Endometrium (tissue), 2 donors: ENCODE measurements at regions not wholly inside any gene's neighbourhood (a gene's known extent, or its start where the extent isn't known, plus 50 kb on each side); places are given as distances from the start of the nearest gene placed in this dataset.
"Not testable (repeated sequence)": the region's sequence is repeated elsewhere in the genome, so short reads cannot be mapped to it uniquely, and the experiment has no call there.

Experiments used
- FAIRE-seq: peaks from 2 replicates; lab custom pipeline; 2012; peaks lifted over from hg19 to GRCh38; lab: Jason Lieb, UNC
- donor health status: control.
- donor health status: control.

DNA sequence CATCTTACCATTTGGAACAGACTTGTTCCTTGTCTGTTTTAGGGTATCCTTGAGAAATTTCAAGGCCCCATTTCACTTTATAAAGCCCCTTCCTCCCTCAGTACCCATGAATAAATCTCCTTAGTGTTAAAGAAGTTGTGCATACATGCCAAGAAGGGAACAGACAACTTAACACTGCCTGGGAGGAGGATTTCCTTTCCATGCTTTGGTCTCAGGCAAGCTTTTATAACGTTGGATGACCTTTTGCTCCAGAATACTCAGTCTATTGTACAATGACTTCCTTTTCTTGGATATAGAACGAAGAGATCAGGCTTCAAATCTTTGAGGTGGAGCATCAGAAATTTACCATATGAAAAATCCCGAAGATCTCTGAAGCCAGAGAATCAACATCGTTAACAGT lies 551.4 kb downstream of the PRKD1 start:
- no peak for FAIRE-seq

DNA sequence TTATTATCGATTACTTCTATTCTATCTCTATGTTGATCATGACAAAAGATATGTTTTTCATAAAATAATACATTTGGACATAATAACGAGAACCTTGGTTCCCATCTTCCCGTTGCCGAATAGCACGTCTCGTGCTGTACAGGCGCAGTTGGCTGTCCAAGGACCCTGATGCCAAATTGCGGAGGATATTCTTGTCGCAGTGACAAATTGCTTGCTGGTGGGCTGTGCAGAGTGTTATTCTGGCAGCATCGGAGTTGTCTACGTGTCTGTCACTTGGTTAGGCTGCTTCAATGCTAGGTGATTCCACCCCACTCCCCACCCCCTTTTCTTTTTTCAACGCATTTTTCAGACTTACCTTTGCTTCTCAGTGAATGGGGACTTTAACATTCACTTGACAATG lies 546.8 kb downstream of the PRKD1 start:
- FAIRE-seq, result no peak

DNA sequence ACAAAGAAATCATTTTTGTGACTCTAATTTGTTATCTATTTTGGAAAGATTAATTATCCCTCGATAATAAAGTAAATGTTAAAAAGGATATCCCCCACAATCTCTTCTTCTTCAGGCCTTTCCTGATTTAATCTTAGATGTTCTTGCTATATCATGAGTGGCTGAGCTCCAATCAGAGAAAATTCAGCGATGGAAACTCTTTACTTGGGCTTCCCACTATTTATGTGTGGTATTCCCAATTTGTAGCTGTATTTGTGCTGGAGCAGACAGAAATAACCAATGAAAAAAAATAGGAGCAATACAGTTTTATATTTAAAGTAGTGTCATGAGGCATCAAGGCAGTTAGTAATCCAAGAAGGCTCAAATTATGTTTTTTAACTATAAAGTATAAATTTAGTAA lies 539.1 kb downstream of the PRKD1 start:
- FAIRE-seq, result no peak

DNA sequence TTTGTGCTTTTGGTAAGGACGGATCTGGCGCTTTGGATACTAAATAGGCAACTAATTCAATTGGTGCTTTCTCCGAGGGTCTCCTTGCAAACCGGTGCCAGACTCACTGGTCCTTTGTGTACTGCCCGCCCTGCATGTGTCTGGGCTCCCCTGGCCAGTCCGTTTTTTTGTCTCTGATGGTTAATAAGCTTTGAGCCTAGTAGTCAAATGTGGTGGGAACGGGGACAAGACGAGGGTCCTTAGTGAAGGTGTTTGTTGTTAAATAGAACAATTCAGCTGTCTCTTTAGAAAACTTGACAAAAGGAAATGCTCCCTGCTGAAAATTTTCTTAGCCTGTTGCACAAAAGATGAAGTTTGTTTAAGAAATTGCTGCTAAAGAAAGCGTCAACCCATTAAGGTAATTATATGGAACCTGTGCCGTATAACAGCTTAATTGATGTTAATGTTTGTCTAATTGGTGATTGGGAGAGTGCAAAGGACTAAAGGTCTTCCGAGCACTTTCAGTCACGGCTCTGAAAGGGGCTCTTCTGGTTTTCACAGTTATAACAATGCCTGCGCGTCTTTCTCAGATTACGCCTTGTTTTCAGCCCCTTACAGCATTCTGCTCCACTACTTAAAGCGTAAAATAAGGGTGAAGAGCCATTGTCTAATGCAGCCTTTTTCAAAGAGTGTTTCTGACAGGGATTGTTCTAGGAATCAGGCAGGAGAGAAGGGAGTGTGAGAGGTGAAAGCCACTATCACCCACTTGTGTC lies 537.4 kb downstream of the PRKD1 start:
- FAIRE-seq, result no peak

DNA sequence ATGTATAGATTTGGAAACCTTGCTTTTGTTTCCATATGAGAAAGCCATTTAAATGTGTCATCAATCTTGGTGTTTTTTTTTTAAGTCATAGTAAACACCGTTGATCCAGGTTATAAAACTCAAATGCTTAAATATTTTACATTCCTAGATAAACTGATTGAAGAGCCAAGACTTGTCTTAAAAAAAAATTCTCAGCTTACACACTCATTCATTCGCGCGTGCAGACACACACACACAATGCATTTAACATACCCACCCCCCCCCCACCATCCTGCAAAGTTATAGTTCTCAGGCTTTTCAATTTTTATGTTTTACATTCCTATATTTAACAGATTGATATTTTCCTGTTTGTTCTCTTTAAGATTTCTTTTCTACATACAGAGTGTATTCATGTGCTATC lies 536.4 kb downstream of the PRKD1 start:
- no peak for FAIRE-seq

DNA sequence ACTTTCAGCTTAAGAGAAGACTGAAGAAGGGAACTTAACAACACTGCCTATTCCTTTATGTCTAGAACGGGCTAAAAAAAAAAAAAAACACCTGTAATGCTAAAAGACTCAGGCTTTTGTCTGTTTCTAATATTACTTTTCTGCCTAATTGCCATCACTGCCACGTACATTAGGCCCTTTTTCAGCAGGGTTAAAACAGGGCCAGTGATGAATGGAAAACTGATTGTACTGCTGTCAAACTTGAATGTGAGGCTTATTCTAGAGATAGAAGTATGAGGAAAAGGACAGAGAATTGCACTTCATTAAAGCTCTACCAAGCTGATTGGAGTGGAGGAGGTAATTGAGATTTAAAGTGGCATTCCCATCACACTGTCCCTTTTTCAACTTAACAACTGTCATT lies 535.8 kb downstream of the PRKD1 start:
- no peak for FAIRE-seq

DNA sequence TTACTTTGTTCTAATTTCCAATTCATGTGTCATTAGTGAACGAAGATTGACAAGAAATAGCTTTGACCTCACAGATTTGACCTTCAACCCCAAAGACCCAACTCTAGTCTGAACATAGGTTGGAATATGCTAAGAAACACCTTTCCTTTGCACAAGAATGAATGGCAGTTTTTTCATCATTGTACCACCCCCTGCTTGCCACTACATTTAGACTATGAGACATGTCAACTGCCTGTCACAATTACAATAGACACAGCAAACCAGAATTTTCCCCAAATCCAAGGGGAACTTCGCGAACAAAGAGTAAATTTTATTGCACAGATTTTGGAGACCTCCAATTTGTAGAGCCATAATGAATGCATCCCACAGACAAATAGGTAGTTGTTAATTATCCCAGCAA lies 535.4 kb downstream of the PRKD1 start:
- no peak for FAIRE-seq

DNA sequence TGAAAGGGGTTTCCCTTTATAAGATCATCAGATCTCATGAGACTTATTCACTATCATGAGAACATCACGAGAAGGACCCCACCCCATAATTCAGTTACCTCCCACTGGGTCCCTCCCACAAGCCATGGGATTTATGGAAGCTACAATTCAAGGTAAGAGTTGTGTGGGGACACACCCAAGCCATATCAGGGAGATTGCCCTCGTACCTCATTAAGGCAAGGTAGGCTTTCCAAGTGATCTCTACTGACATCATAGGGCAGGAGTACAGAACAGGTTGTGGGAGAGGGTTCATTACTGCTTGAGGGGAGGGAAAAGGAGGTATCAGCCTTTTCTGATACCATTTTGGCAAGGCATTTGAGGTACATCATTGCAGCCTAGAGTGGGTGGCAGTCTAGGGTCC lies 524.6 kb downstream of the PRKD1 start:
- FAIRE-seq, result no peak

DNA sequence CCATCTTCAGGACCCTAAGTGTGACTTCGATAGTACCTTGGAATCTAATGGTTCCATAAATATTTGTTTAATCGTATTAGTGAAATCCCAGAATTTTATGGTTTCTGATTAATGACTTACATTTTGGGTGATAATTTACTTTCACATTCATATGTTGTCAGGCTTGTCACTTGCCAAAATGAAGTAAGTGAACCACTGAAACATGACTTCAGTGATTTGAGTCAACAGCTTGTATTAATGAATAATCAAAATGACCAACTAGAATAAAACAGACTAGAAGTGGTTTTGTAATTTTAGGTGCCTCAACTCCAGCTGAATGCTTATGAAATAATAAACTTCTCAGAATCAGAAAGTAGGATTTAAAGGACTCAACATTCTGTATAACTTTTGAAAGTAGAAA lies 517.1 kb downstream of the PRKD1 start:
- FAIRE-seq, result no peak

DNA sequence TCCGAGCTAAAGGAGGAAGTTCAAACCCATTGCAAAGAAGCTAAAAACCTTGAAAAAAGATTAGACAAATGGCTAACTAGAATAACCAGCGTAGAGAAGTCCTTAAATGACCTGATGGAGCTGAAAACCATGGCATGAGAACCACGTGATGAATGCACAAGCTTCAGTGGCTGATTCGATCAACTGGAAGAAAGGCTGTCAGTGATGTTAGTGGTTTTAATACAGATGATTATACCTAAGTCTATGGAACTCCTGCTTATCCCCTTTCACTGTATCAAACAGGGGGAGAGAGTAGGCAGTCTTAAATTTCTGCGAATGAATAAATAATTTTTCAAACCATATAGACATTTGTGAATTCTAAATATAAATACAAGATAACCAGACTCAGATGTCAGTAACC lies 512.7 kb downstream of the PRKD1 start:
- not testable (repeated sequence) for FAIRE-seq

DNA sequence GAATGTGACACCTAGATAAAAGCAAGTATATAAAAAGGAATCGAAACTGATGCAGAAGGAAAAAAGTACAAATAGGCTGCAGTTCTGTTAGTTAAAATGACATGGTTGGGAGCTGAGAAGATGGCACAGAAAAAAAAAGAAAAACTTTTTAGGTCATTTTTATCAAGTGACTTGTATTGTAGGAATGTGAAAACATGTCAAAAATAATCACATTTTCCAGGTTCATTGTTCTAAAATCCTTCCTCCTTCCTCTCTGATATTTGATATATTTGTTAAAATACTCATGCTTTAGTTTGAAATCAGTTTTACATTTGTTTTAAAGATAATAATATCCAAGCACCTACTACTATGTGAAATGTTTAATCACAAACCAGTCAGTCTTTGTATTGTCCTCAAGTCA lies 507.9 kb downstream of the PRKD1 start:
- FAIRE-seq, result no peak

DNA sequence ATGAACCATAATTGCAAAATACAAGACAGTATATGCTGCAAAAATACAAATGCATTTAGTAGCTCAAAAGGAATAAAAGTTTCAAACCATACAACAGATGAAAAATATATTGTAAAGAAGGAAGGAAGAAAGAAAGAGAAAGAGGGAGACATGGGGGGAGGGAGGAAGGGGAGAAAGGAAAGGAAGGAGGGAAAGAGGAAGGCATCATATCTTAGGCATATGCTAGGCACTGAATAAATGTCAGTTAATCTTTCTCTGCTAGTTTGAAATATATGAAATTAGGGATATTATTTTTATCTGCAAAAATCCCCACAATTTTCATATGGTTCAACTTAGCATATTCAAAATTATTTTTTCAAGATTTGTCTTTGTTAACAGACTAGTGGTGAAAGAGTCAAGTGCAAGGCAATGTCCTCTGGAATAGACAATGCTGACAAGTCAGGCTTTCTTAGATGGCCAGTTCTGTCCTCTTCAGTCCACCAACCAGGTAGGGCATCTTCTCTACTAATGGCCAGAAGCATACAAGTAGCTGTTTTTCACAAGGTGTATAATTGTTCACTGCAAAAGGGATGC lies 506.4 kb downstream of the PRKD1 start:
- no peak for FAIRE-seq

DNA sequence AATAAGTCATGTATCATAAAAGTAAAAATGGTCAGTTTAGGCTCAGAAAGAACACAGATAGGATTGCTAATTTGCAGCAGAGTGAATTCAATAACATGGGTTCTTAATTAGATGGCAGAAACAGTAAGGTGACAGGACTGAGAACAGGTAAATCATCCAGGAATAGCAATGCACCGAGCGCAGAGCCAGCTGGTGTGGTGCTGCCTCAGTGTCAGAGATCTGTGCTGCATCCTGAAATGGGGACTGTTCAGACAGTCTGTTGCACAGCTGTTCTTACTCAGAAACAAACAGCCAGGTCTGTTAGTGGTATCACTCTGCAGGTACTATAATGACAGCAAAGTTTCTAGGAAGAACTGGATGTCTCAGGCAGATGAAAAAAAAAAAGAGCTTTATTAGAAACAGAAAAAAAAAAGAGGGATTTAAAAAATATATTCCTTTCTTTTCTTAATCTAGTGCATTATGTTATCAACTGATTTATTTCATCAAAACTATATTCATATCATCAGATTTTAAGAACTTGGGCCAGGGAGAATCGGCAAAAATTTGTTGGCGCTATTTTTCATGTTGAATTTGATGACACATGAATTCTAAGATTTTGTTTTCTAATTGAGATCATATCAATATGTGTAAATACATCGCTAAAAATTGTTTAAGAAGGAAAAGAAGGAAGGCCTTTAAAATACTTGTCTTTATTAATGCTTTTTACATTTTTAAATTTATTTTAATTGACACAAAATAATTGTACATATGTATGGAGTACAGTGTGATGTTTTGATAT lies 501.8 kb downstream of the PRKD1 start:
- no peak for FAIRE-seq

DNA sequence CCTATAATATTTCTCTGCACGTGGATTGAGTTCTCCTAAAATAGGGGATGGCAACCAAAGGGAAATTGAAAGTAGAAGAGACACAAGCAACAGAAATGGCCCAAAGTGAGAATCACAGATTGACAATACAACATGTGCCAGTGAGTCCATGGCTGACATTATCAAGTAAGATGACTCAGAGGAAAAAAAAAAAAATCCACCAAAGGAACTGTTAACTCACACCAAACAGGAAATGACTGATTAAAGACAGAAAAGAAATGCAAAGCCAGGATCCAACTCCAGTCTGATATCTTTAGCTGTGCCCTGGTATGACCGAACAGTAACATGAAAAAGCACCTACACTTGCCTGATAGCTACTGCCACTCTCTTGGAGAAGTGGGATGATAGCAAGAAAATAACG lies 485.0 kb downstream of the PRKD1 start:
- FAIRE-seq, result no peak

DNA sequence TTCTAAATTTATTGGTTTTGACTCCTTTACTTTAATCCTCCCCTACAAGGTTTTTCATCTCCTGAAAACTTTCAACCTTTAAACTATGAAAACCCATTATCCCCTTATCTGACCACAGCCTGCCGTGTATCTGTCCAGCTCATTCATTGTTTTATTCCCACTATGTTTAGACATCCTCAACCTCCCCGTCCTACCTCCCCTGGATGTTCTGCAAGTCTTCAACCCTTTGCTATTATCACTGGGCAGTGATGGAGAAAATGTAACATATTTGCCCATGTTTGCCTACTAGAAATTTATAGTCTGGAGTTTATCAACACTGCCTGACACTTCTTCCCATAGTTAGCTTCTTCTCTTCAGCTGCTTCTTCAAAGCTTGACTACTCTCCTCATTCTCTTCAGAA lies 483.4 kb downstream of the PRKD1 start:
- FAIRE-seq, result no peak

DNA sequence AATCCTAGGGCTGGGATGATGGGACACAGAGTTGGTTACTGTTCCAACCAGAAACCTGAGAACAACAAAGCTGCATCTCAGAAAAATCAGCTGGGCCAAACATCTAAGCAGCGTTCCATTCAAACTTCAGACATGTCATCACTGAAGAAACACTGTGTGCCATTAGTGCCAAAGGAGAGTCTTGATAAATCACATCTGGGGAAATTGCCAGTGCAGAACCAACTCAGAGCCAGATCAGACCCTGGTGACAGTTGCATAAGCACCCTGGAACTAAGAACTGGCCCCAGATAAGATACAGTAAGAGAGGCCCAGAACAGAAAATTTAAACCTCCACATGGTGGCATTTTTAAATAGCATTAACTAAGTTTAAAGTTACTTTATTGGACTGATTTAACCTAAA lies 482.8 kb downstream of the PRKD1 start:
- FAIRE-seq, result no peak

DNA sequence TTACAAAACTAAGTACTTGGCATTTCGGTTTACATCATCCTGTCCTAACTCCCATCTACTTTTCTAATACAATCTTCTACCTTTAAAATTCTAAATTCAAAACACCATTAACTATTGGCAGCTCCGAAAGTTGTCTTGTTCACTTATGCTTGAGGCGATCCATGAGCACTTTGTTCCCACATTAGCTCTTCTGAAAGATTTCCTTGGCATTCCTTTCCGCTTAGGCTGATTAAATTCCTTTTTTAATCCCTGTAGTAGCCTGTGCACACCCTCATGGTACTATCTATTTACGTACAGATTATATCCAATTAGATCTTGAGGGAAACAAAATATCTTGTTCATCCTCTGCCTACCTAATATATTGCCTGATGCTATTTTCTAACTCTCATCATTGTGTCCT lies 480.7 kb downstream of the PRKD1 start:
- FAIRE-seq, result no peak

DNA sequence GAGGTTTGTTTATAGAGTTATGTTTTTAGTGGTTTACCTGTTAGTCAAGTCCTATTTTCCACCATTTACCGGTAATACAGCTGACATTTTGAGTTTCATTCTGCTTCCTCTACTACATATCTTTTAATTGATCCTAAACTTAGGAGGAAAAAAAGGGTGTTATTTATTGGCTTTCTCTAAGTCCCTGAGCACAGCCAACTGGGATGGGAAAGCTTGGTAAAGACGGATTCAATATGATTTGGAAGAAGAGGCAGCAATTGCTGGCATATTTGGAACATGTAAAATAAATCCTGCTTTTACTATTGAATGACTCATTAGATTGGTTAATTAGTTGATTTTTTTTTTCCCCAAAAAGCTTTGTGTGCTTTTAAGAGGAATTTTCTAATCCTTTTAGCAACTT lies 475.7 kb downstream of the PRKD1 start:
- FAIRE-seq, result no peak

DNA sequence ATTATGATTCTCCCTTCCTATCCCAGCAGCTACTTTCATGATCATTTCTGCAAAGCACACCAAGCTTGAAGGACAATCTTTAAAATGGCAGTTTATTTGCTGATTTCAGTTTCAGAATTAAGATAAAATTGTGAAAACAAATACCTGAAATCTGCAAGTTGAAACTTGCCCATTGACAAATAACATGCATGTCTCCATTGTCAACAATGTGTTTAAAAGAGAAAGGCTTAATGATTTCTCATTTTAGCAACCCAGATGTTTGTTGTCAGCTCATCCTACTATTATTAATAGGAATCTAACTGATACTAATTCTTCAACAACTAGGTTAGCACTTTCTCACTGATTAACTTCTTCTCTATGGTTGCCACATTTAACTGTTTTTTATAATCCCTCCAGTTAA lies 474.6 kb downstream of the PRKD1 start:
- no peak for FAIRE-seq

DNA sequence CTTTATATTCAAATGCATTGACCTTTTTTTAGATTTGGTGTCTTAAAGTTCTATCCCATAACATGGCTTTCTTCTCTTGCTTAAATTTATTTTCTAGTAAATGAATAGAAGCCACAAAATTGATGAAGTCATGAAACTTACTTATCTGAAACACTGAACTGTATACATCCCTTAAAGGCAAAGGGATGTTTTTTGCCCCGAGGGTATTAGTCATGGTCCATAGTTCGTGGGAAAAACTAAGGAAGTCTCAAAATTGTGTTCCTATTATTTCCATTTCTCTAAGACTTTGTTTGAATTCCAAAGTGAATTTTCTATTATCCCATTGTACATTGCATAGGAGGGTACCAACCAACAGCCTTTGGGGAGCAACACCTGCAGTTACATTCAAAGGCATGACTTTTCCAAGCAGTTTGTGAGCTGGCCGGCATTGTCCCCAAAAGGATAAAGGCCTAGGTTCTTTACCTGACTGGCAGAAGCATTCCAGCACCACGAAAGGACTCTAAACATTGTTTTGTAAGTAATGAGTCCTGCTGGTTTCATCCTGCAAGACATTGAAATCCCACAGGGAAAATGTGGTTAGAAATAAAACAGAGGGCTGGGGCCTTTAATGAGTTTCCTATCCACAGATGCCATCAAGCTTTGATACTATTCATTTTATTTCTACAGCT lies 473.5 kb downstream of the PRKD1 start:
- no peak for FAIRE-seq

DNA sequence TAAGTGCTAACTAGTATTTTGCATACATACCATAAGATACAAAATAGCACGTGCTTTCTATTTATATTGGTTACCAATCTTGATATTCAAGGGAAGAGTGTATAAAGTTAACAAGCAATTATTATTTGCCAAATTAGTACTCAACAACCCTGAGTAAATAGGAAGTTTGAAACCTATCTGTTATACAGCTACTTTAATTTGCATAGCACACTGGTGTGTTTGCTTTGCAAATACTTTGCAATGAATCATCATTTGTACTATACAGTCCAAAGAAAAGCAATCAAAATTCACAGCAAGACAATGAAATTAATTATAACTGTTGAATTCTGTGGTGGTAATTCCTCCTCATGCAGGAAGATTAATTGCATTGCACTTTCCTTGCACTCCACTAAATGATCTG lies 469.1 kb downstream of the PRKD1 start:
- no peak for FAIRE-seq

DNA sequence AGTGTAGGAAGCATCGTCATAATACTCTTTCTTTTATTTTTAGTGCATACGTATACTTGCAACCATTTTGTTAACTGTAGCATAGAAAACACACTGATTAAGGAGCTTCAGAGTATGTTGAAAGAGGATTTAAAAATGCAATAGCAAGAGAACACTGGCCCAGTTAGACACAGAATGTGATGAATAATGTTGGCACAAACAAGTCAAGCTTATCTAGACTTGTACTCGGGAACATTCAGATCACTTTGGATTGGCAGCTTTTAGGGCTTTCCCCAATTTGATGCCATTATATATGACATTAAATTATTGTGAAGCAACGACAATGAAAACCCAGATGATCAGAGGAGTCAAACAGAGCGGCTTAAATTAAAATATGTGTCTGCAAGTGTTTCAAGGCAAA lies 468.1 kb downstream of the PRKD1 start:
- no peak for FAIRE-seq

DNA sequence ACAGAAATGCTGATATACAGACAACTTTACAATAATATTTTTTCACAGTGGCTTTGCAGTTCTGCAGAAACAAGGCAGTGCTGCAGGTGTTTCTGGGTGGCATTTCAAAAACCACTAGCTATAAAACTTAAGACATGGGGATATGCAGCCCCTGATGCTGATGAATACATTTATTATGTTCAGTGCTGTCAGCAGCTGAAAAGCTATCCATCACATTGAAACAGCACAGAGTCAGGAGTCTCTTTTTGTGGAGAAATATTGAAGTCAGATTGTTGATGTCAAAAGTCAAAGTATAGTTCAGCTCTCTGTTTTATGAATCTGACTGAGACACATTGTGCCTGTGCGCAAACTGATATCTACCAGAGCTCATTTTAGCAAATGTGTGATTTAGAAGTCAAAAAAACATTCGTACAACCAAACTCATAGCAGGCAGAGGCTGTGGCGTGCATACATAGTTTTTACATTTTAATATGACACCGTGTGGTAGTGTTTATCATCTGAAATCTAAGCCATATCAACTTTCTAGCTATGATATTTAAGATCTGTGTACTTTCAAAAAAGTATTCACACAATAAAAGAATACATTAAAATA lies 467.6 kb downstream of the PRKD1 start:
- no peak for FAIRE-seq
